ENCODE measurements at regions not wholly inside any gene's neighbourhood (a gene's known extent, or its start where the extent isn't known, plus 50 kb on each side); places are given as distances from the start of the nearest gene placed in this dataset.

DNA sequence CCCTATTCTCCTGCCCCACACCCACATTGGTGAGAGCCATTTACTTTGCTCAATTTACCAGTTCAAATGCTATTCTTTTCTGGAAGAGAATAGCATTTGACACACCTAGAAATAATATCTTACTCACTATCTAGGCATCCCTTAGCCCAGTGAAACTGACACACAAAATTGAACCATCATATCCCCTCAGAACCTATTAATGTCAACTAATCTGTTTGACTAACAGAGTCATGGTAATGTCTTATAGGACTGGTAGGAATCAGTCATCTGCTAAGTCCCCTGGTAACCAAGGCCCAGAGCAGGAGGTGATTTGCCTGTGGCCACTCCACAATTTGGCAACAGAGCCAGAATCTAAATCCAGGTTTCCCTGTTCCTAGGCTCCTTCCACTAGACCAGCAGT is 63.3 kb downstream of the PPP1R3C start:
- ChIA-PET POLR2A (ENCODE audit: unreplicated experiment) (no interaction called here), CTCF (no interaction called here)
- no peak overlapping the region for H2AFZ ChIP-seq
- H3K4me2 ChIP-seq: no peak overlapping the region
- no peaks in the 10 kb centered on the region for H3K79me2 ChIP-seq (ENCODE audit: low read depth)
- no peaks in the 10 kb centered on the region for H3K36me3 ChIP-seq (ENCODE audit: low read depth)
- no peaks in the 10 kb centered on the region for H3K4me1 ChIP-seq (replicated peaks; ENCODE audit: insufficient read depth)
- H3K9me3 ChIP-seq (ENCODE audit: insufficient read depth, low read depth): no peaks in the 10 kb centered on the region
- TF ChIP-seq EZH2 (IDR thresholded peaks at IDR 0.05; ENCODE audit: low read depth): no peak
- TF ChIP-seq, protein P1, sequence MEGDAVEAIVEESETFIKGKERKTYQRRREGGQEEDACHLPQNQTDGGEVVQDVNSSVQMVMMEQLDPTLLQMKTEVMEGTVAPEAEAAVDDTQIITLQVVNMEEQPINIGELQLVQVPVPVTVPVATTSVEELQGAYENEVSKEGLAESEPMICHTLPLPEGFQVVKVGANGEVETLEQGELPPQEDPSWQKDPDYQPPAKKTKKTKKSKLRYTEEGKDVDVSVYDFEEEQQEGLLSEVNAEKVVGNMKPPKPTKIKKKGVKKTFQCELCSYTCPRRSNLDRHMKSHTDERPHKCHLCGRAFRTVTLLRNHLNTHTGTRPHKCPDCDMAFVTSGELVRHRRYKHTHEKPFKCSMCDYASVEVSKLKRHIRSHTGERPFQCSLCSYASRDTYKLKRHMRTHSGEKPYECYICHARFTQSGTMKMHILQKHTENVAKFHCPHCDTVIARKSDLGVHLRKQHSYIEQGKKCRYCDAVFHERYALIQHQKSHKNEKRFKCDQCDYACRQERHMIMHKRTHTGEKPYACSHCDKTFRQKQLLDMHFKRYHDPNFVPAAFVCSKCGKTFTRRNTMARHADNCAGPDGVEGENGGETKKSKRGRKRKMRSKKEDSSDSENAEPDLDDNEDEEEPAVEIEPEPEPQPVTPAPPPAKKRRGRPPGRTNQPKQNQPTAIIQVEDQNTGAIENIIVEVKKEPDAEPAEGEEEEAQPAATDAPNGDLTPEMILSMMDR (conservative IDR thresholded peaks at IDR 0.05): no peak
- BruUV-seq (replicated peaks): no TSS peak
- H4K20me1 ChIP-seq (ENCODE audit: insufficient read depth): no peaks in the 10 kb centered on the region
- H3K4me3 ChIP-seq: no peak overlapping the region
- H3K27ac ChIP-seq: no peak overlapping the region
- intact Hi-C loops (cut with micrococcal nuclease; ENCODE audit: unreplicated experiment): no loop called here
- DNase-seq: no peak
- H3K27me3 ChIP-seq (ENCODE audit: insufficient read depth, low read depth): no peaks in the 10 kb centered on the region
- H3K9me2 ChIP-seq (ENCODE audit: insufficient read depth): no peaks in the 10 kb centered on the region
- no peaks in the 10 kb centered on the region for H3F3A ChIP-seq (ENCODE audit: insufficient read depth, low read depth)

GRCh38 chr10:91567815-91568214 is 65.1 kb downstream of the PPP1R3C start:
- TF ChIP-seq EZH2 (IDR thresholded peaks at IDR 0.05; ENCODE audit: low read depth): no peak
- TF ChIP-seq, protein P1 (conservative IDR thresholded peaks at IDR 0.05): no peak
- Histone ChIP-seq H3K4me2 (no peak overlapping the region), H3K36me3 (ENCODE audit: low read depth) (no peaks in the 10 kb centered on the region), H3K79me2 (ENCODE audit: low read depth) (no peaks in the 10 kb centered on the region), H3K4me3 (no peak overlapping the region), H3K27ac (no peak overlapping the region), H3F3A (ENCODE audit: insufficient read depth, low read depth) (no peaks in the 10 kb centered on the region), H3K27me3 (ENCODE audit: insufficient read depth, low read depth) (no peaks in the 10 kb centered on the region), H3K4me1 (replicated peaks; ENCODE audit: insufficient read depth) (no peaks in the 10 kb centered on the region), H3K9me3 (ENCODE audit: insufficient read depth, low read depth) (no peaks in the 10 kb centered on the region), H4K20me1 (ENCODE audit: insufficient read depth) (no peaks in the 10 kb centered on the region), H3K9me2 (ENCODE audit: insufficient read depth) (no peaks in the 10 kb centered on the region), H2AFZ (no peak overlapping the region)
- no TSS peak for BruUV-seq (replicated peaks)
- intact Hi-C loops (cut with micrococcal nuclease; ENCODE audit: unreplicated experiment): no loop called here
- no peak for DNase-seq
- ChIA-PET CTCF (no interaction called here), POLR2A (ENCODE audit: unreplicated experiment) (no interaction called here)

DNA sequence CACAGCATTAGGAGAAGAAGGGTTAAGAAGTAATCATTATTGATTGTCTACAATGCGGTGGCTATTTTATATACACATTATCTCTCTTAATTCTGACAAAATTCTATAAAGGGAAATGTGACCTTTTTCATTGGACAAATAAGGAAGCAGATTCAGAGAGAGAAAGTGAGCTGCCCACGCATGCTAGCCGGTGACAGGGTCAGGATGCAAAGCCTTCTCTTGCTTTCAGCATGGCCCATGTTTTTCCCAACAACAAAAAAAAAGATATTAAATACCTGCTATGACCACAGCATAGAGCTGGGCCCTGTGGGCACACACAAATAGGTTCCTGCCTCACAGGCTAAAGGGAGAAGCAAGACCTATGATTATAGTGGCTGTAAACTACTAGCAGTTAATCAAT is 66.8 kb downstream of the PPP1R3C start:
- ChIA-PET POLR2A (ENCODE audit: unreplicated experiment) (no interaction called here), CTCF (no interaction called here)

More for the DNA sequence above, 66.8 kb downstream of the PPP1R3C start:
- H3K27ac ChIP-seq: no peak overlapping the region
- no peaks in the 10 kb centered on the region for H4K20me1 ChIP-seq (ENCODE audit: insufficient read depth)
- no peaks in the 10 kb centered on the region for H3K9me3 ChIP-seq (ENCODE audit: insufficient read depth, low read depth)
- DNase-seq: no peak
- no peaks in the 10 kb centered on the region for H3K36me3 ChIP-seq (ENCODE audit: low read depth)
- H3K27me3 ChIP-seq (ENCODE audit: insufficient read depth, low read depth): no peaks in the 10 kb centered on the region
- no peaks in the 10 kb centered on the region for H3K9me2 ChIP-seq (ENCODE audit: insufficient read depth)
- TF ChIP-seq EZH2 (IDR thresholded peaks at IDR 0.05; ENCODE audit: low read depth): no peak
- TF ChIP-seq, protein P1 (conservative IDR thresholded peaks at IDR 0.05): no peak
- H3F3A ChIP-seq (ENCODE audit: insufficient read depth, low read depth): no peaks in the 10 kb centered on the region
- no TSS peak for BruUV-seq (replicated peaks)
- intact Hi-C loops (cut with micrococcal nuclease; ENCODE audit: unreplicated experiment): no loop called here
- no peak overlapping the region for H3K4me3 ChIP-seq
- H3K4me2 ChIP-seq: no peak overlapping the region
- H2AFZ ChIP-seq: no peak overlapping the region
- no peaks in the 10 kb centered on the region for H3K79me2 ChIP-seq (ENCODE audit: low read depth)
- H3K4me1 ChIP-seq (replicated peaks; ENCODE audit: insufficient read depth): no peaks in the 10 kb centered on the region
